ENCODE measurements at regions not wholly inside any gene's neighbourhood (a gene's known extent, or its start where the extent isn't known, plus 50 kb on each side); places are given as distances from the start of the nearest gene placed in this dataset.

DNA sequence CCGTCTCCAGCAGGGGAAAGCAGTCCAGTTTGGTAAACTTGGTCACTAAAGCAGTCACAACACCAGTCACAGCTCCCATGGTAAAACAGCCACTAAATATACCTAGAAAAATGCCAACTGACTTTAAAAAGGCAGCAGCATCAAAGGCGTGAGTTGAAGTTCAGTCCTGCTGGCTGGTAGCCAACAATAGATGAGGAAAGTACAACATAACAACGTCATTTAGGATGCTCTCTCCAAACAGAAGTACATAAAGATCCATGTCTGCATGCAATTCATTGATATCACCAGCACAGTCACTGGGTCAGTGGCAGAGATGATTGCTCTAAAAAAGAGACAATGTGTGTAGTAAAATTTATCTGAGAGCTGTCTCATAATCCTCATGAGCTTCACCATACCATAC, 59.3 kb upstream of the TMPO start:
- Histone ChIP-seq H3K79me2 (ENCODE audit: insufficient read depth, low read depth, low read length) (no peaks in the 10 kb centered on the region), H3K9me3 (ENCODE audit: low read length) (no peaks in the 10 kb centered on the region), H3K4me3 (ENCODE audit: low read depth, low read length, poor library complexity, severe bottlenecking) (no peak overlapping the region), H3K4me1 (ENCODE audit: insufficient read depth, low read length, poor library complexity, severe bottlenecking) (no peaks in the 10 kb centered on the region), H4K20me1 (ENCODE audit: insufficient read depth, low read length) (no peaks in the 10 kb centered on the region), H3K9me2 (ENCODE audit: insufficient read depth, low read length) (no peaks in the 10 kb centered on the region), H3K27ac (ENCODE audit: low read depth, low read length, poor library complexity, severe bottlenecking) (no peak overlapping the region), H3K36me3 (ENCODE audit: insufficient read depth, low read length) (no peaks in the 10 kb centered on the region), H3K4me2 (ENCODE audit: low read length) (no peak overlapping the region), H2AFZ (ENCODE audit: low read length) (no peak overlapping the region)
- no TSS peak for BruUV-seq (replicated peaks)
- intact Hi-C loops (cut with micrococcal nuclease; ENCODE audit: unreplicated experiment): no loop called here
- POLR2A ChIA-PET: no interaction called here
- no peak for TF ChIP-seq EZH2phosphoT487 (IDR thresholded peaks at IDR 0.05; ENCODE audit: borderline replicate concordance, low read depth, low read length)
- TF ChIP-seq, protein P1, sequence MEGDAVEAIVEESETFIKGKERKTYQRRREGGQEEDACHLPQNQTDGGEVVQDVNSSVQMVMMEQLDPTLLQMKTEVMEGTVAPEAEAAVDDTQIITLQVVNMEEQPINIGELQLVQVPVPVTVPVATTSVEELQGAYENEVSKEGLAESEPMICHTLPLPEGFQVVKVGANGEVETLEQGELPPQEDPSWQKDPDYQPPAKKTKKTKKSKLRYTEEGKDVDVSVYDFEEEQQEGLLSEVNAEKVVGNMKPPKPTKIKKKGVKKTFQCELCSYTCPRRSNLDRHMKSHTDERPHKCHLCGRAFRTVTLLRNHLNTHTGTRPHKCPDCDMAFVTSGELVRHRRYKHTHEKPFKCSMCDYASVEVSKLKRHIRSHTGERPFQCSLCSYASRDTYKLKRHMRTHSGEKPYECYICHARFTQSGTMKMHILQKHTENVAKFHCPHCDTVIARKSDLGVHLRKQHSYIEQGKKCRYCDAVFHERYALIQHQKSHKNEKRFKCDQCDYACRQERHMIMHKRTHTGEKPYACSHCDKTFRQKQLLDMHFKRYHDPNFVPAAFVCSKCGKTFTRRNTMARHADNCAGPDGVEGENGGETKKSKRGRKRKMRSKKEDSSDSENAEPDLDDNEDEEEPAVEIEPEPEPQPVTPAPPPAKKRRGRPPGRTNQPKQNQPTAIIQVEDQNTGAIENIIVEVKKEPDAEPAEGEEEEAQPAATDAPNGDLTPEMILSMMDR (conservative IDR thresholded peaks at IDR 0.05; ENCODE audit: low read length): no peak
- CTCF ChIA-PET (ENCODE audit: unreplicated experiment): no interaction called here
- DNase-seq (ENCODE audit: low spot score): no peak

DNA sequence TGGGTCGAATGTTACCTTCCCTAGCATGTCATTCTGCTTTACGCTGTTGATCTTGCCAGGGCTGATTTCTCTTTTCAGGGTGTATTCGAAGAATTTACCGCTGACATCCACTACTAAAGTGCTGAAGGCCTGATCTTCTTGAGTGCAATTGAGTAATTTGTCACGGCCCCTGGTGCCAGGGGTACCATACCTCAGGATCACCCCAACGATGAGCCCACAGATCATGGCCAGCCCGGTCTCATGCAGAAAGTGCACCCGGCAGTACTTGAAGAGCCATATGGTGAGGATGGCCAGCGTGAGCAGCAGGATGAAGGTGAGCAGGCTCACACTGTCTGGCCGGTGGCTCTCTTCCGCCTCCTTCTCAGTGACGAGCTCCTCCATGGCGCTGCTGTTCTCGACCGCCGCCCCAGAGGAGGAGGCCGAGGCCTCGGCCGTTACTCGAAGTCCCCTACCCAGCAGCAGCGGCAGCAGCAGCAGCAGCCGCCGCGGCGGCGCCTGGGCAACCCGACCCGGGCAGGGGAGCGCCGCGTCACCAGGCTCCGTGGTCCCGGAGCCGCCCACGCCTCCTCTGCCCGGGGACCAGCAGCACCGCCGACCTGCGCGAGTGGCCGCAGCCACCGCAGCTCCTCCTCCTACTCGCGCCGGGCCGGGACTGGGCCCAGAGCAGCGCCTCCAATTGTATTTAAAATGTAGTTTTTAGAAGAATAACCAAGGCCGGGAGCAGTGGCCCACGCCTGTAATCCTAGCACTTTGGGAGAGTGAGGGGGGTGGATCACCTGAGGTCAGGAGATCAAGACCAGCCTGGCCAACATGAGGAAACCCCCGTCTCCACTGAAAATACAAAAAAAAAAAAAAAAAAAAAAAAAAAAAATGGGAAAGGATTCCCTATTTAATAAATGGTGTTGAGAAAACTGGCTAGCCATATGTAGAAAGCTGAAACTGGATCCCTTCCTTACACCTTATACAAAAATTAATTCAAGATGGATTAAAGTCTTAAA, 58.5 kb upstream of the TMPO start:
- no peaks in the 10 kb centered on the region for H3K79me2 ChIP-seq (ENCODE audit: insufficient read depth, low read depth, low read length)
- H3K9me3 ChIP-seq (ENCODE audit: low read length): no peaks in the 10 kb centered on the region
- H3K9me2 ChIP-seq (ENCODE audit: insufficient read depth, low read length): no peaks in the 10 kb centered on the region
- no peaks in the 10 kb centered on the region for H3K36me3 ChIP-seq (ENCODE audit: insufficient read depth, low read length)
- no peak overlapping the region for H3K4me2 ChIP-seq (ENCODE audit: low read length)
- DNase-seq (ENCODE audit: low spot score): no peak
- BruUV-seq (replicated peaks): no TSS peak
- intact Hi-C loops (cut with micrococcal nuclease; ENCODE audit: unreplicated experiment): no loop called here
- H4K20me1 ChIP-seq (ENCODE audit: insufficient read depth, low read length): no peaks in the 10 kb centered on the region
- H3K27ac ChIP-seq (ENCODE audit: low read depth, low read length, poor library complexity, severe bottlenecking): no peak overlapping the region
- no peak overlapping the region for H3K4me3 ChIP-seq (ENCODE audit: low read depth, low read length, poor library complexity, severe bottlenecking)
- CTCF ChIA-PET (ENCODE audit: unreplicated experiment): no interaction called here
- no peak for TF ChIP-seq EZH2phosphoT487 (IDR thresholded peaks at IDR 0.05; ENCODE audit: borderline replicate concordance, low read depth, low read length)
- TF ChIP-seq, protein P1 (conservative IDR thresholded peaks at IDR 0.05; ENCODE audit: low read length): no peak
- H2AFZ ChIP-seq (ENCODE audit: low read length): no peak overlapping the region
- no peaks in the 10 kb centered on the region for H3K4me1 ChIP-seq (ENCODE audit: insufficient read depth, low read length, poor library complexity, severe bottlenecking)
- POLR2A ChIA-PET: interaction anchor here (0.7 to 0.8 kb wide), 2 partner anchors 401 to 569 kb away, joined by 4 to 6 read pairs; no protein-coding TSS in a partner anchor

DNA sequence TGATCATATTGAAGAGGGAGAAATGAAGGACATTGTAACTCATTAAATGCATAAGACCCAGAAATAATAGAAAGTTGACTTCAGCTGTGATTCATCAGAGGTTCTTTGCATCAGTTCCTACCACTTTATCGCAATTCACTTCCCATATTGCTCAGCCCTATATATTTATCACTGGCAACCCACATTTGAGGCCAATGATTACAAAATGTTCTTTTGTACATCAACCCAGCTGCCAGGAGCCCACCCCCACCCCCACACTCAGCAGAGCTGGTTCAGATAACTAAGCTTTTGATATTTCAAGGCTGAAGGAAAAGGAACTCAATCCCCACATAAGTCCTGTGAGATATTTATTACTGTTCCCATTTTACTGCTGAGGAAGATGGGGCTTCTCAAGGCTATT, 51.2 kb upstream of the TMPO start:
- Histone ChIP-seq H4K20me1 (ENCODE audit: insufficient read depth, low read length) (no peaks in the 10 kb centered on the region), H3K27ac (ENCODE audit: low read depth, low read length, poor library complexity, severe bottlenecking) (no peak overlapping the region), H3K9me2 (ENCODE audit: insufficient read depth, low read length) (no peaks in the 10 kb centered on the region), H3K36me3 (ENCODE audit: insufficient read depth, low read length) (no peaks in the 10 kb centered on the region), H3K79me2 (ENCODE audit: insufficient read depth, low read depth, low read length) (no peaks in the 10 kb centered on the region), H3K9me3 (ENCODE audit: low read length) (no peaks in the 10 kb centered on the region), H3K4me2 (ENCODE audit: low read length) (no peak overlapping the region), H2AFZ (ENCODE audit: low read length) (no peak overlapping the region), H3K4me1 (ENCODE audit: insufficient read depth, low read length, poor library complexity, severe bottlenecking) (no peaks in the 10 kb centered on the region), H3K4me3 (ENCODE audit: low read depth, low read length, poor library complexity, severe bottlenecking) (no peak overlapping the region)
- ChIA-PET CTCF (ENCODE audit: unreplicated experiment) (no interaction called here), POLR2A (interaction anchor here (0.6 to 0.7 kb wide), 3 partner anchors 29 to 588 kb away, joined by 4 to 6 read pairs (median 5); no protein-coding TSS in a partner anchor)
- BruUV-seq (replicated peaks): no TSS peak
- no peak for TF ChIP-seq EZH2phosphoT487 (IDR thresholded peaks at IDR 0.05; ENCODE audit: borderline replicate concordance, low read depth, low read length)
- TF ChIP-seq, protein P1 (conservative IDR thresholded peaks at IDR 0.05; ENCODE audit: low read length): no peak
- no peak for DNase-seq (ENCODE audit: low spot score)
- intact Hi-C loops (cut with micrococcal nuclease; ENCODE audit: unreplicated experiment): no loop called here
